HEK293 (cell line): ENCODE measurements at regions not wholly inside any gene's neighbourhood (a gene's known extent, or its start where the extent isn't known, plus 50 kb on each side); places are given as distances from the start of the nearest gene placed in this dataset.

ENCODE experiments used
- CTCF ChIA-PET: fragments of 350-600 bp; formaldehyde crosslinking; extraction: SDS; loops from one replicate; lab custom pipeline; 2021; ENCODE audit warnings: antibody characterized with exemption; lab: Yijun Ruan, JAX
- POLR2A ChIA-PET: fragments of 300-600 bp; formaldehyde crosslinking; extraction: SDS; loops from one replicate; lab custom pipeline; 2020; ENCODE audit warnings: antibody characterized with exemption, inconsistent platforms; lab: Yijun Ruan, JAX
- H3K27ac ChIP-seq: fragments of 200-500 bp; sonication (Bioruptor generic); 2 replicates; pipeline ENCODE4 v1.5.1; 2014; ENCODE audit warnings: low read depth, low read length, control low read depth, inconsistent platforms; ENCODE audit errors: extremely low read depth
- H3K36me3 ChIP-seq, 2 experiments: fragments of 200-500 bp in 1 of 2; sonication (Bioruptor generic) in 1 of 2; 1 replicate in 1 of 2; 2 replicates in 1 of 2; pipeline ENCODE4 v1.5.1; 2014 to 2017; ENCODE audit warnings: inconsistent platforms in 2 of 2, low read length in 2 of 2; ENCODE audit not compliant: control insufficient read depth in 2 of 2, insufficient read depth in 1 of 2
- H3K4me1 ChIP-seq: fragments of 200-500 bp; sonication (Bioruptor generic); 2 replicates; pipeline ENCODE4 v1.5.1; 2014; ENCODE audit warnings: mild to moderate bottlenecking, low read length, inconsistent platforms; ENCODE audit not compliant: control insufficient read depth, insufficient read depth
- H3K4me3 ChIP-seq: 2 replicates; pipeline ENCODE4 v1.5.1; 2011; ENCODE audit warnings: low read depth, mild to moderate bottlenecking, control low read depth, low read length, moderate library complexity
- H3K9me3 ChIP-seq: fragments of 200-500 bp; sonication (Bioruptor generic); 2 replicates; pipeline ENCODE4 v1.5.1; 2014; ENCODE audit warnings: low read depth, low read length, inconsistent platforms; ENCODE audit not compliant: control insufficient read depth, insufficient read depth
- ATF2 ChIP-seq: fragments of 450-650 bp; formaldehyde crosslinking; IDR thresholded peaks from 2 replicates; pipeline ENCODE4 v1.5.1; 2016; ENCODE audit warnings: missing biosample characterization, missing genetic modification characterization, low read depth
- KLF1 ChIP-seq: fragments of 450-650 bp; formaldehyde crosslinking; IDR thresholded peaks from 2 replicates; pipeline ENCODE4 v1.5.1; 2016; ENCODE audit warnings: missing biosample characterization, missing genetic modification characterization
- KLF8 ChIP-seq: fragments of 450-650 bp; formaldehyde crosslinking; IDR thresholded peaks from 2 replicates; pipeline ENCODE4 v1.5.1; 2016; ENCODE audit warnings: missing biosample characterization, missing genetic modification characterization
- OVOL3 ChIP-seq: fragments of 450-650 bp; formaldehyde crosslinking; IDR thresholded peaks from 2 replicates; pipeline ENCODE4 v1.5.1; 2016; ENCODE audit warnings: missing biosample characterization, missing genetic modification characterization
- TRIM28 ChIP-seq: IDR thresholded peaks from 2 replicates; pipeline ENCODE4 v1.6.1; 2011; ENCODE audit warnings: low read length, control low read depth, borderline replicate concordance
- ZBTB26 ChIP-seq: fragments of 450-650 bp; formaldehyde crosslinking; optimal IDR thresholded peaks from 2 replicates; pipeline ENCODE3; 2016; ENCODE audit warnings: missing biosample characterization, mild to moderate bottlenecking, missing genetic modification characterization
- ZBTB49 ChIP-seq: fragments of 450-650 bp; formaldehyde crosslinking; IDR thresholded peaks from 2 replicates; pipeline ENCODE4 v1.5.1; 2016; ENCODE audit warnings: missing biosample characterization, missing genetic modification characterization, low read depth
- ZNF114 ChIP-seq: fragments of 450-650 bp; formaldehyde crosslinking; IDR thresholded peaks from 2 replicates; pipeline ENCODE4 v1.5.0; 2017; ENCODE audit warnings: missing biosample characterization, missing genetic modification characterization
- ZNF280D ChIP-seq: fragments of 450-650 bp; formaldehyde crosslinking; IDR thresholded peaks from 2 replicates; pipeline ENCODE4 v1.5.1; 2016; ENCODE audit warnings: missing biosample characterization, missing genetic modification characterization
- ZNF292 ChIP-seq: fragments of 450-650 bp; formaldehyde crosslinking; IDR thresholded peaks from 2 replicates; pipeline ENCODE4 v1.5.1; 2016; ENCODE audit warnings: low read depth, missing biosample characterization, missing genetic modification characterization, borderline replicate concordance
- ZNF311 ChIP-seq: fragments of 450-650 bp; formaldehyde crosslinking; IDR thresholded peaks from 2 replicates; pipeline ENCODE4 v1.5.1; 2017; ENCODE audit warnings: missing biosample characterization, missing genetic modification characterization, borderline replicate concordance
- ZNF433 ChIP-seq: fragments of 450-650 bp; formaldehyde crosslinking; IDR thresholded peaks from 2 replicates; pipeline ENCODE4 v1.5.1; 2016; ENCODE audit warnings: missing biosample characterization, missing genetic modification characterization, low read depth
- ZNF544 ChIP-seq: fragments of 450-650 bp; formaldehyde crosslinking; IDR thresholded peaks from 2 replicates; pipeline ENCODE4 v1.5.0; 2017; ENCODE audit warnings: missing biosample characterization, missing genetic modification characterization
- ZNF571 ChIP-seq: fragments of 450-650 bp; formaldehyde crosslinking; IDR thresholded peaks from 2 replicates; pipeline ENCODE4 v1.5.0; 2017; ENCODE audit warnings: missing biosample characterization, missing genetic modification characterization
- ZNF629 ChIP-seq: fragments of 450-650 bp; formaldehyde crosslinking; IDR thresholded peaks from 2 replicates; pipeline ENCODE4 v1.5.1; 2017; ENCODE audit warnings: missing biosample characterization, missing genetic modification characterization
- ZNF645 ChIP-seq: fragments of 450-650 bp; formaldehyde crosslinking; IDR thresholded peaks from 2 replicates; pipeline ENCODE4; 2016; ENCODE audit warnings: missing biosample characterization, missing genetic modification characterization
- ZNF692 ChIP-seq: fragments of 450-650 bp; formaldehyde crosslinking; IDR thresholded peaks from 2 replicates; pipeline ENCODE4 v1.5.1; 2016; ENCODE audit warnings: missing biosample characterization, missing genetic modification characterization
- ZSCAN23 ChIP-seq: fragments of 450-650 bp; formaldehyde crosslinking; IDR thresholded peaks from 2 replicates; pipeline ENCODE4 v1.5.1; 2016; ENCODE audit warnings: missing biosample characterization, missing genetic modification characterization
- ZSCAN4 ChIP-seq: fragments of 450-650 bp; formaldehyde crosslinking; IDR thresholded peaks from 2 replicates; pipeline ENCODE4 v1.5.1; 2017; ENCODE audit warnings: missing biosample characterization, missing genetic modification characterization
- ZSCAN5A ChIP-seq: fragments of 450-650 bp; formaldehyde crosslinking; IDR thresholded peaks from 2 replicates; pipeline ENCODE4 v1.5.1; 2016; ENCODE audit warnings: missing biosample characterization, missing genetic modification characterization

GRCh38 chr14:76929927-76930326 is 98.6 kb downstream of the IRF2BPL start (continued):
- TF ChIP-seq ZNF292 (tag by site-specific recombination) = no peak
- no peak for TF ChIP-seq ZNF692
- no peak for TF ChIP-seq ZSCAN4
- TF ChIP-seq ZNF280D (tag by site-specific recombination) = no peak
- TF ChIP-seq ZNF544 = no peak
- no peak for TF ChIP-seq ZBTB49 (tag by site-specific recombination)
- no peak for TF ChIP-seq ZNF645 (tag by site-specific recombination)
- TF ChIP-seq, all 188 proteins: peak for 0

GRCh38 chr14:76927971-76928700 is 100.4 kb downstream of the IRF2BPL start:
- H3K4me3 ChIP-seq = no peak overlapping the region
- H3K27ac ChIP-seq = no peak overlapping the region
- H3K36me3 ChIP-seq = no peaks in the 10 kb centered on the region
- POLR2A ChIA-PET = no interaction called here
- CTCF ChIA-PET = no interaction called here
- TF ChIP-seq ZNF311 = no peak
- no peak for TF ChIP-seq TRIM28
- no peak for TF ChIP-seq KLF1 (tag by site-specific recombination)
- no peak for TF ChIP-seq ZNF571
- no peak for TF ChIP-seq KLF8 (tag by site-specific recombination)
- no peak for TF ChIP-seq OVOL3 (tag by site-specific recombination)
- no peak for TF ChIP-seq ZNF114 (tag by site-specific recombination)
- no peak for TF ChIP-seq ZBTB26
- no peak for TF ChIP-seq ATF2 (tag by site-specific recombination)
- TF ChIP-seq ZNF629 = no peak
- TF ChIP-seq ZSCAN5A (tag by site-specific recombination) = no peak
- no peak for TF ChIP-seq ZNF433
- TF ChIP-seq ZSCAN23 = no peak
- H3K9me3 ChIP-seq = no peaks in the 10 kb centered on the region
- peaks cover 17% of the 10 kb centered on the region for H3K4me1 ChIP-seq
